ENCODE measurements at regions not wholly inside any gene's neighbourhood (a gene's known extent, or its start where the extent isn't known, plus 50 kb on each side); places are given as distances from the start of the nearest gene placed in this dataset.

- no peak for DNase-seq (ENCODE audit: low spot score)
- H3K27me3 ChIP-seq (replicated peaks; ENCODE audit: insufficient read depth, low read depth, low read length, poor library complexity): no peaks in the 10 kb centered on the region
- no peak for TF ChIP-seq CTCF (conservative IDR thresholded peaks at IDR 0.05; ENCODE audit: low read depth, low read length)
- no peak for TF ChIP-seq EZH2 (IDR thresholded peaks at IDR 0.05; ENCODE audit: borderline replicate concordance, low read depth, low read length, poor library complexity, severe bottlenecking)
- H3K4me3 ChIP-seq (ENCODE audit: low read depth, low read length, poor library complexity, severe bottlenecking): no peak overlapping the region
- no peaks in the 10 kb centered on the region for H3K36me3 ChIP-seq (ENCODE audit: insufficient read depth, low read length, poor library complexity, severe bottlenecking)
- no peak overlapping the region for H3K27ac ChIP-seq (ENCODE audit: low read depth, low read length, poor library complexity, severe bottlenecking)
- H3K9me3 ChIP-seq (ENCODE audit: low read depth, low read length, poor library complexity, severe bottlenecking): no peaks in the 10 kb centered on the region
- ChIA-PET POLR2A (ENCODE audit: low non-redundant PET) (no interaction called here), CTCF (no interaction called here)
- no TSS peak for BruUV-seq (replicated peaks)
- intact Hi-C loops (cut with micrococcal nuclease; ENCODE audit: unreplicated experiment): no loop called here
- no peaks in the 10 kb centered on the region for H3K4me1 ChIP-seq (ENCODE audit: insufficient read depth, low read length, poor library complexity, severe bottlenecking)
Measured at GRCh38 chr12:91422127-91422526, 239.5 kb upstream of the DCN start.

DNA sequence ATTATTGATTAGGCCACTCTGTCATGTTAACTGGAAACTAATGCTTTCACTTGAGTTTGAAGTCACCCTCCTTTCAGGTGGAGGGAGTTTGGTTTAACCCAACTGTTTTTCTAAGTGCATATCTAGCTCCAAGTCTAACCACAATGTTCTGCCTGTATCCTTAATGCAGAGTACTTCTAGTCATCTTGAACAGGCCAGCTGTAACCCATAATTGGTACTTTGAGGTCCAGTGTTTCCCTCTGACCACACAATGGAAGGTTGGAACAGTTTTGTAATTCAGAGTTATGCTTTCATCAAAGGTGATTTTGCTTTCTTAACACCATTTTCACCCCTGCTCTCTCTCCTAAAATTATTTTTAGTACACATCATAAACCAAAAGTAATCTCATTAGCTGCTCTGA is 237.2 kb upstream of the DCN start:
- ChIA-PET POLR2A (ENCODE audit: low non-redundant PET) (no interaction called here), CTCF (no interaction called here)
- no peak for DNase-seq (ENCODE audit: low spot score)
- Histone ChIP-seq H3K27ac (ENCODE audit: low read depth, low read length, poor library complexity, severe bottlenecking) (no peak overlapping the region), H3K27me3 (replicated peaks; ENCODE audit: insufficient read depth, low read depth, low read length, poor library complexity) (no peaks in the 10 kb centered on the region), H3K4me3 (ENCODE audit: low read depth, low read length, poor library complexity, severe bottlenecking) (no peak overlapping the region), H3K9me3 (ENCODE audit: low read depth, low read length, poor library complexity, severe bottlenecking) (no peaks in the 10 kb centered on the region), H3K36me3 (ENCODE audit: insufficient read depth, low read length, poor library complexity, severe bottlenecking) (no peaks in the 10 kb centered on the region), H3K4me1 (ENCODE audit: insufficient read depth, low read length, poor library complexity, severe bottlenecking) (no peaks in the 10 kb centered on the region)
- intact Hi-C loops (cut with micrococcal nuclease; ENCODE audit: unreplicated experiment): no loop called here
- no TSS peak for BruUV-seq (replicated peaks)
- TF ChIP-seq EZH2 (IDR thresholded peaks at IDR 0.05; ENCODE audit: borderline replicate concordance, low read depth, low read length, poor library complexity, severe bottlenecking) (no peak), CTCF (conservative IDR thresholded peaks at IDR 0.05; ENCODE audit: low read depth, low read length) (no peak)

GRCh38 chr12:91418221-91419090 is 235.8 kb upstream of the DCN start:
- intact Hi-C loops (cut with micrococcal nuclease; ENCODE audit: unreplicated experiment): no loop called here
- BruUV-seq (replicated peaks): no TSS peak
- Histone ChIP-seq H3K27ac (ENCODE audit: low read depth, low read length, poor library complexity, severe bottlenecking) (no peak overlapping the region), H3K4me3 (ENCODE audit: low read depth, low read length, poor library complexity, severe bottlenecking) (no peak overlapping the region), H3K27me3 (replicated peaks; ENCODE audit: insufficient read depth, low read depth, low read length, poor library complexity) (no peaks in the 10 kb centered on the region), H3K4me1 (ENCODE audit: insufficient read depth, low read length, poor library complexity, severe bottlenecking) (no peaks in the 10 kb centered on the region), H3K36me3 (ENCODE audit: insufficient read depth, low read length, poor library complexity, severe bottlenecking) (no peaks in the 10 kb centered on the region), H3K9me3 (ENCODE audit: low read depth, low read length, poor library complexity, severe bottlenecking) (no peaks in the 10 kb centered on the region)
- ChIA-PET POLR2A (ENCODE audit: low non-redundant PET) (no interaction called here), CTCF (interaction anchor here (0.7 kb wide), 1 partner anchor 36 kb away, joined by 3 read pairs; no protein-coding TSS in a partner anchor)
- TF ChIP-seq CTCF (conservative IDR thresholded peaks at IDR 0.05; ENCODE audit: low read depth, low read length) (no peak), EZH2 (IDR thresholded peaks at IDR 0.05; ENCODE audit: borderline replicate concordance, low read depth, low read length, poor library complexity, severe bottlenecking) (no peak)
- no peak for DNase-seq (ENCODE audit: low spot score)

Data from A673 (cell line).